Uterus (tissue), 3 donors: ENCODE measurements at regions not wholly inside any gene's neighbourhood (a gene's known extent, or its start where the extent isn't known, plus 50 kb on each side); places are given as distances from the start of the nearest gene placed in this dataset.

ENCODE experiments used
- DNase-seq, 2 donors: peaks; one replicate each; pipeline ENCODE4 v3.0.0-alpha.2; 2019 to 2020
- H3K27ac ChIP-seq, 2 donors: fragments of 200-600 bp; sonication (generic); 1 replicate in 1 of 2; 2 replicates in 1 of 2; pipeline ENCODE4 v1.5.1; 2016 to 2018
- H3K27me3 ChIP-seq, 2 donors: fragments of 200-600 bp; sonication (generic); one replicate each; pipeline ENCODE4 v1.5.1; 2018 to 2019; ENCODE audit warnings: control low read depth in 1 of 2
- H3K36me3 ChIP-seq, 2 donors: fragments of 200-600 bp; sonication (generic); one replicate each; pipeline ENCODE4 v1.5.1; 2019; ENCODE audit warnings: control low read depth in 1 of 2
- H3K4me1 ChIP-seq, 2 donors: fragments of 200-600 bp; sonication (generic); one replicate each; pipeline ENCODE4 v1.5.1; 2018 to 2019; ENCODE audit warnings: control low read depth in 1 of 2
- H3K4me3 ChIP-seq, 2 donors: fragments of 200-600 bp; sonication (generic); 1 replicate in 1 of 2; 2 replicates in 1 of 2; pipeline ENCODE4 v1.5.1; 2018 to 2019; ENCODE audit warnings: mild to moderate bottlenecking in 1 of 2
- H3K9me3 ChIP-seq, 2 donors: fragments of 200-600 bp; sonication (generic); one replicate each; pipeline ENCODE4 v1.5.1; 2019; ENCODE audit warnings: control low read depth in 1 of 2
- POLR2A ChIP-seq, 2 donors: fragments of 450-650 bp; IDR thresholded peaks; one replicate each; pipeline ENCODE4 v1.6.1; 2016; ENCODE audit warnings: antibody characterized with exemption in 2 of 2, mild to moderate bottlenecking in 1 of 2, moderate library complexity in 1 of 2
- intact Hi-C: fragments of 100-400 bp; cut with DNase I; formaldehyde crosslinking; loops from one replicate; pipeline ENCODE4 v1.15.1; 2023; ENCODE audit warnings: low total_unique reads
- TF ChIP-seq, protein P1 (sequence below), 4 experiments: fragments of 200-600 bp in 2 of 4; fragments of 450-650 bp in 2 of 4; sonication (generic) in 2 of 4; IDR thresholded peaks; one replicate each; pipeline ENCODE4 v1.5.1; 2016 to 2019; ENCODE audit warnings: antibody characterized with exemption in 4 of 4, mild to moderate bottlenecking in 2 of 4, moderate library complexity in 1 of 4
- donor health status: DM: yes; HTN: yes; CAD: no.

DNA sequence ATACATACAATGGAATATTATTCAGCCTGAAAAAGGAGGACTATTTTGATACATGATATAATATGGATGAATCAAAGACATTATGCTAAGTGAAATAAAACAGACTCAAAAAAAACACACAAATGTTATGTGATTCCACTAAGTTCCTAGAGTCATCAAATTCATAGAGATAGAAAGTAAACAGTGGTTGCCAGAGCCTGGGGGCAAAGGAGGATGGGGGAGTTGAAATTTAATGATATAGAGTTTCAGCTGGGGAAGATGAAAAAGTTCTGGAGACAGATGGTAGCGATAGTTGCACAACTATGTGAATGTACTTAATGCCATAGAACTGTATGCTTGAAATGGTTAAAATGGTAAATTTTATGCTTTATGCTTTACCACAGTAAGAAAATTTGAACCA, 119.7 kb downstream of the METTL4 start:
- Histone ChIP-seq H3K27me3 (no peaks in the 10 kb centered on the region), H3K36me3 (no peaks in the 10 kb centered on the region), H3K9me3 (no peaks in the 10 kb centered on the region), H3K27ac (no peak overlapping the region), H3K4me1 (no peaks in the 10 kb centered on the region), H3K4me3 (no peak overlapping the region)
- TF ChIP-seq, protein P1, sequence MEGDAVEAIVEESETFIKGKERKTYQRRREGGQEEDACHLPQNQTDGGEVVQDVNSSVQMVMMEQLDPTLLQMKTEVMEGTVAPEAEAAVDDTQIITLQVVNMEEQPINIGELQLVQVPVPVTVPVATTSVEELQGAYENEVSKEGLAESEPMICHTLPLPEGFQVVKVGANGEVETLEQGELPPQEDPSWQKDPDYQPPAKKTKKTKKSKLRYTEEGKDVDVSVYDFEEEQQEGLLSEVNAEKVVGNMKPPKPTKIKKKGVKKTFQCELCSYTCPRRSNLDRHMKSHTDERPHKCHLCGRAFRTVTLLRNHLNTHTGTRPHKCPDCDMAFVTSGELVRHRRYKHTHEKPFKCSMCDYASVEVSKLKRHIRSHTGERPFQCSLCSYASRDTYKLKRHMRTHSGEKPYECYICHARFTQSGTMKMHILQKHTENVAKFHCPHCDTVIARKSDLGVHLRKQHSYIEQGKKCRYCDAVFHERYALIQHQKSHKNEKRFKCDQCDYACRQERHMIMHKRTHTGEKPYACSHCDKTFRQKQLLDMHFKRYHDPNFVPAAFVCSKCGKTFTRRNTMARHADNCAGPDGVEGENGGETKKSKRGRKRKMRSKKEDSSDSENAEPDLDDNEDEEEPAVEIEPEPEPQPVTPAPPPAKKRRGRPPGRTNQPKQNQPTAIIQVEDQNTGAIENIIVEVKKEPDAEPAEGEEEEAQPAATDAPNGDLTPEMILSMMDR (IDR thresholded peaks at IDR 0.05), result no peak
- TF ChIP-seq POLR2A (IDR thresholded peaks at IDR 0.05), result no peak
- no peak for DNase-seq
- intact Hi-C loops, result no loop called here

DNA sequence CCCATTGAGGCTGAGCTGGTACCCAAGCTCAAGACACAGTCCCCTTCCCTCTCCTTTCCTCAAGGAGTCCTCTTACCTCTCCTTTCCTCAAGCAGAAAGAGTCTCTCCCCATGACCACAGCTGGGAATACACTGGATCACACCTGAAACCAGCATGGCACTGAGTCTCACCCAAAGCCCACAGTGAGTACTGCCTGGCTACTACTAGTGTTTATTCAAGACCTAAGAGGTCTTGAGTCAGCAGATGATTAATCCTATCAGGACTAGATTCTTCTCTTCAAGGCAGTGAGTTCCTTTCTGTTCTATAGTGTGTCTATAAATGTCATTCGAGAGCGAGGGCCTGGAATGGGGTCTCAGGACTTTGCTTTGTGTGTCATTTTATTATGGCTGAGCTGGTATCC, 111.4 kb downstream of the METTL4 start:
- no peaks in the 10 kb centered on the region for H3K36me3 ChIP-seq
- no peak for TF ChIP-seq POLR2A (IDR thresholded peaks at IDR 0.05)
- TF ChIP-seq, protein P1 (IDR thresholded peaks at IDR 0.05), result no peak
- no peaks in the 10 kb centered on the region for H3K4me1 ChIP-seq
- H3K27ac ChIP-seq, result no peak overlapping the region
- no peaks in the 10 kb centered on the region for H3K9me3 ChIP-seq
- H3K4me3 ChIP-seq, result no peak overlapping the region
- intact Hi-C loops, result no loop called here
- no peaks in the 10 kb centered on the region for H3K27me3 ChIP-seq
- DNase-seq, result no peak

DNA sequence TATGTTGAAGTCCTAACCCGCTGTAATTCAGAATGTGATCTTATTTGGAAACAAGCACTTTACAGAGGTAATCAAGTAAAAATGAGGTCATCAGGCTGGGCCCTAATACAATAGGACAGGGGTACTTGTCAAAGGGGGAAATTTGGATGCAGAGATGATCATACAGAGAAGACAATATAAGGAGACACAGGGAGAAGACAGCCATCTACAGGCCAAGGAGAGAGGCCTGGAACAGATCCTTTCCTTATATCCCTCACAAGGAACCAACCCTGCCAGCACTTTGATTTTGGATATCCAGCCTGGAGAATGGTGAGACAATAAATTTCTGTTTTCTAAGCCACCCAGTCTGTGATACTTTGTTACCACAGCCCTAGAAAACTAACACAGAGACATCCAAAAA, 104.3 kb downstream of the METTL4 start:
- Histone ChIP-seq H3K4me1 (no peaks in the 10 kb centered on the region), H3K27ac (no peak overlapping the region), H3K9me3 (no peaks in the 10 kb centered on the region), H3K4me3 (no peak overlapping the region), H3K27me3 (no peaks in the 10 kb centered on the region), H3K36me3 (no peaks in the 10 kb centered on the region)
- DNase-seq, result no peak
- intact Hi-C loops, result no loop called here
- TF ChIP-seq, protein P1 (IDR thresholded peaks at IDR 0.05), result no peak
- TF ChIP-seq POLR2A (IDR thresholded peaks at IDR 0.05), result no peak

DNA sequence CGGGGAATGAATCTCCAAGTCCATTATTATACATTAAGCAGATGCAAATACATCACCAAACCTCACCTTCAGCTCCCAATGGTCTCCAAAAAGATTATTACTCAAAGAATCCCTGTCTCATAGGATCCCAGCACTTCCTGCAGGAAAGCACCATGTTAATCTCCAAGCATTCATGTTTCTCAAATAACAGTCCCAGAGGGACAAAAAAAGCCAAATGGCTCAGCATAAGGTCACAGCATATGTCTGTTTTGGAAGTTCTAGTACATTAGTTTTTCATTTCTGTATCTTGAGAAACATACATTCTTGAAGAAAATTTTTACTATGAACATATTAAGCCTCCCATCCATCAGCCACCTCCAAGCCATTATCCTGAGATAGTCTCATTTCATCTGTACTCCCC, 103.3 kb downstream of the METTL4 start:
- Histone ChIP-seq H3K9me3 (no peaks in the 10 kb centered on the region), H3K27me3 (no peaks in the 10 kb centered on the region), H3K4me3 (no peak overlapping the region), H3K27ac (no peak overlapping the region), H3K36me3 (no peaks in the 10 kb centered on the region), H3K4me1 (no peaks in the 10 kb centered on the region)
- intact Hi-C loops, result no loop called here
- DNase-seq, result no peak
- TF ChIP-seq, protein P1 (IDR thresholded peaks at IDR 0.05), result no peak
- no peak for TF ChIP-seq POLR2A (IDR thresholded peaks at IDR 0.05)

DNA sequence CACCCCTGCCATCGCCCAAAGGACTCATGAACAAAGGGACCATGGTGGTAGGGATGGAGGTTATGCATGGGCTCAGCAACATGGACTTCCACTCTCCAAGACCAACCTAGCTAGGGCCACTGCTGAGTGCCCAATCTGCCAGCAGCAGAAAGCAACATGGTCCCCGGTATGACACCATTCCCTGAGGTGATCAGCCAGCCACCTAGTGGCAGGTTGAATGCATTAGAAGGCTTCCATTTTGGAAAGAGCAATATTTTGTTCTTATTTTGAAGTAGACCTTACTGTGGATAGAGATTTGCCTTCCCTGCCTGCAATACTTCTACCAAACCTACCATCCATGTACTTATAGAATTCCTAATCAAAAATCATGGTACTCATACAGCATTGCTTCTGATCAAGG, 99.8 kb downstream of the METTL4 start:
- H3K27me3 ChIP-seq, result no peaks in the 10 kb centered on the region
- DNase-seq, result no peak
- H3K27ac ChIP-seq, result no peak overlapping the region
- H3K4me3 ChIP-seq, result no peak overlapping the region
- H3K36me3 ChIP-seq, result no peaks in the 10 kb centered on the region
- H3K9me3 ChIP-seq, result no peaks in the 10 kb centered on the region
- TF ChIP-seq, protein P1 (IDR thresholded peaks at IDR 0.05), result no peak
- TF ChIP-seq POLR2A (IDR thresholded peaks at IDR 0.05), result no peak
- no peaks in the 10 kb centered on the region for H3K4me1 ChIP-seq
- intact Hi-C loops, result no loop called here
